NCI-H345 treated with DMSO at 0.1 percent for 48 hours (cell line): ENCODE measurements at regions not wholly inside any gene's neighbourhood (a gene's known extent, or its start where the extent isn't known, plus 50 kb on each side); places are given as distances from the start of the nearest gene placed in this dataset.
"Not testable (repeated sequence)": the region's sequence is repeated elsewhere in the genome, so short reads cannot be mapped to it uniquely, and the experiment has no call there.

ENCODE experiments used
- DNase-seq: peaks from one replicate; lab custom pipeline; 2025; ENCODE audit not compliant: unreplicated experiment; lab: John Stamatoyannopoulos, UW

DNA sequence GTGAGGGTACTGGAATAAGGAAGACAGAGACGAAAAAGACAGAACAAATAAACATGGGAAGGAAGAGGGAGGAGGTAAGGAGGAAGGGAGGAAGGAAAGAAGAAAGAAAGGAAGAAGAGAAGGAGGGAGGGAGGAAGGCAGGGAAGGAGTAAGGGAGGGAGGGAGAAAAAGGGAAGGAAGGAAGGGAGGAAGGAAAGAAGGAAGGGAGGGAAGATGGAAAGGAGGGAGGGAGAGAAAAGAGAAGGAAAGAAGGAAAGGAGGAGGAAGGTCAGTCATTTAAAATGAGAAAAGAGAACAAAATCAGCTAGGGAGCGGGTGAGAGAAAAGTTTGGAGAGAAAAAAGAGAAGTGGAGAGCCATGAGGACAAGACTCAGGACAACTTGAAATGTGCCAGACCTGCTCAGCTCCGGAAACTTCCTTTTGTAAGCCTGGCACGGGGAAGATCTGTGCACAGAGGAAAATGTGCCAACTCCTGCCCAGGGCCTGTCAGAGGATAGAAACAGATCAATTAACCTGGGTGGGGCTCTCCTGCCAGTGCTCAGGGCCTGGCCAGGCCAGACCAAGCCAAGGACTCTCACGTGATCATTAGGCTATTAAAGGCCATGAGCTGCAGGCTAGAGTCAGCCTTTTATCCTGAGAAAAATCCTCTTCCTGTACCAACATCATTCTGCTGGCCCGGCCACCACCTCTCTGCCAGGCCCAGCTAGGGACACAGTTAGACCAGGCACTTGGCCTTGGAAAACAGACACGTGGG, 50.1 kb upstream of the BCL6 start:
- DNase-seq: no peak

DNA sequence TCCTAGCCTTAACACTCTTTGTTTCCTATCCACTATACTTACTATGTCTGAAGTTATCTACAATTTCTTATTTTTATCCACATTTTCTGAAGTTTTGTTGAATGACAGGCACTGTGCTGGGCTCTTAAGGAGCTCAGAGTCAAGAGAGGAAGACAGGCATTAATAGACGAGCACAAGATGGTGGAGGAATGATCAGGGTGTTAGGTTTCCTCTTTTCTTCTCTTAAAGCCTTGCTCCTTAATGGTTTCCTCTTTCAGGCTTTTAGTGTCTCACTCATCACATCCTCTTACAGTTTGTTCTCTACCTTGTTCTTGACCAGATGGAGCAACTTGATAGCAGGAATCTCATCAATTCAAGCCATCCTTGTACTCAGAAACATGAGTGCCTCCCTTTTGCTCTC, 52.9 kb upstream of the BCL6 start:
- no peak for DNase-seq

DNA sequence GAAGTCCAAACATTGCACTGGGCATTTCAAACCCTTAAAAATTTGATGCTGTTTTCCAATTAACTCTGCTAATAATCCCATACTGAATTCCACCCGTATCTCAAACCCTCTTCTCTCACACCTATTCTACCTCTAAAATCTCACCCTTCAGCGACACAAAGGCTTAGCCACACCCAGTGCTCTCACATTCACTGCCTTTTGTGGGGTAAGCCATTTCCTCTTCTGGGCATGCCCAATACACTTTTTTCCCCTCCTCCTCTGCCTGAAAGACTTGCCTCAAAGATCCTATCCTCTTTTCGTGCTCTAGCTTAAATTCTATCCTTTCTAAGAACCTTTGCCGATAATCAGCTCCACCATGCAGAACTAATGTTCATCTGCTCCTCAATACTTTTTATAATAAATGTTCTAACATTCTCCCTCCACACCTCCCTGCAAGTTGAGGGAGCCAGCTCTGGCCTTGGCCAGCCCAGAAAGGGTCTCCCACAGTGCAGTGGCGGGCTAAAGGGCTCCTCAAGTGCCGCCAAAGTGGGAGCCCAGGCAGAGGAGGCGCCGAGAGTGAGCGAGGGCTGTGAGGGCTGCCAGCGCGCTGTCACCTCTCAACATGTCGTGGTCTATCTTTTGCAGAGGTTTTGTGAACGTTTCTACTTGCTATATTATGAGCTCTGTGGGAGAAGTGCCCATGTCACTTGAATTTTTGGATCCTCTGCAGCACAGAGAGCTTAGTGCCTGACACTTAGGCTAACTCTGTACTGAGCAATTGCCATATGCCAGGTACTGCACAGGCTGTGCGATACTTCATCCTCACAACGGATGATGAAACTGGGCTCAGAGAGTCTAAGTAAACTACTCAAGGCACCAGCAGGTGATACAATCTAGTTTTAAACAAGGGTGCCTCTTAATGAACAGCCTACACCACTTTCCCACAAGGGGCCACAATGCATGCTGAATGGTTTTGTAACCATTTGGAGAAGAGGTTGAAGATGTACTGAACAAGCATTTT, 53.6 kb upstream of the BCL6 start:
- DNase-seq: no peak

DNA sequence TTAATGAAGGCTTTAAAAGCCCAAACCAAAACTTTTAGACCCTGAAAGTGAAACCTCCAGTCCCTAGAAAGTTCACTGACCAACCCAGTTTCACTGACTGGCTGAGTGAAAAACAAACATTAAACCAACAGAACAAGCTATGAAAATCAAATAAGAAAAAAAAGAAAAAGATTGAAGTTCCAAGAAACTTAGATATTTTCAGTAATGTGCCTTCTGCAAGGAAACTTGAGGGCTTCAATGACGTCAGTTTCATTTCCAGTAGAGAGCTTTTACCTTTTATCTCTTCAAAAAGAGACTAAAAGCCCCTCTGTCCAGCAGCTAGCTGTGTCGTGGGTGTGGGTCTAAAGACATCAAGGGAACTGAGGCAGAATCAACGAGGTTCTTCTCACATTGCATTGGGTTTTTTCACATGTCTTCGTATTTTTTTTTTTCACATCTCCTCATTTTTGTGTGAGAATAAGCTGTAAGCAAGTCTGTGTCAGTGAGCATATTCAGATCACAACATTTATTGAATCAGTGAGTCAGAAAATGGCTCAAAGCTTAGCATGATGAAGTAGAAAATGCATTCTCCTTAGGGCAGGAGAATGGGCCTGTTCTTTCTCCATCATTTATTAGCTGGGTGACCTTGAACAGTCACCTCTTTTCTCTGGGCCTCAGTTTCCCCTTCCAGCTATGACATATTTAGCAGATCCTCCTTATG, 54.8 kb upstream of the BCL6 start:
- no peak for DNase-seq

DNA sequence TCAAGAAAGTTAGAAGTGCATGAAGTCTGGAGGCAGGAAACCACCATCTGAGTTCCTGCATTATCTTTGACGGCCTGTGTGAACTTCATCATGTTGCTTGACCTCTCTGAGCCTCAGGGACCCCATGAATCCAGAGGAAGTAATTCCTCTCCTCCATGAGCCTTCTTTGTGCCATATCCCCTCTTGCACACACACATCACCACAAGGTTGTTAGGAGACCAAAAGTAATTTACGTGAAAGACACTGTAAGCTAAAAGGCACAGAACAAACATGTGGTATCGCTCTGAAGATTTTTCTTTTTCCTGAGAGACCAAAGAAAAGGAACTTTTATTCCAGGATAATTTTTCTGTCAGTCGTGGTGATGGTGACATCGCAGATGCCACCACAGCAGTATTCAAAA, 55.9 kb upstream of the BCL6 start:
- DNase-seq: no peak

DNA sequence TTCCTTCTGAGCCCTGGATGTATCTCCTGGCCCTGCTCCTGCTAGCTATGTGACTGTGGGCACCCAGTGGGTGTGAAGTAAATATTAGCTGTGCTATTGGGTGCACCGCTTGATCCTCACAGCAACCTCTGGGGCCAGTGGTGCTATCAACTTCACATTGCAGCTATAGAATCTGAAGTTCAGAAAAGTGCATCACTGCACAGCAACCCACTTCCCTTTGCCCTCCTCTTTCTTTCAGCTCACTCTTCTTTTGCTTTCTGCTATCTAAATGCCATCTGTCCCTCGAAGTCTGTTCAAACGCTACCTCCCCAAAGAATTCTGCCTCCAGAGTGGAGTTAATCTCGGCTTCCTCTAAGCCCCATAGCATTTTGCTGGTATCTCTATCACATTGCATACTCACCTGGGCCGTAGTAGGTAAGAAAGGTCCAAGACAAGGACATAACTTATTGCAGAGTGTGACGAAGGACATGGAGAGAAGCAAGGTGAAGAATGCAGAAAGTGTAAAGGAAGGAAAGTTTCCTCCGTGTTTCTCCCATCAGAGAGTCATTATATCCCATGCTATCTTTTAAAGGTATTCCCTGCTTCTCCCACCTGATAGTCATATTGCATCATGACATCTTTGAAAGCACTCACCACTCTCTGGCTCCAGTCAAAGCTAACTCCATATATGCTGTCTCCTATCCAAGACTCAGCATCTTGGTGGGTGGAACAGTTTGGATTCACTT, 57.1 kb upstream of the BCL6 start:
- DNase-seq: no peak

DNA sequence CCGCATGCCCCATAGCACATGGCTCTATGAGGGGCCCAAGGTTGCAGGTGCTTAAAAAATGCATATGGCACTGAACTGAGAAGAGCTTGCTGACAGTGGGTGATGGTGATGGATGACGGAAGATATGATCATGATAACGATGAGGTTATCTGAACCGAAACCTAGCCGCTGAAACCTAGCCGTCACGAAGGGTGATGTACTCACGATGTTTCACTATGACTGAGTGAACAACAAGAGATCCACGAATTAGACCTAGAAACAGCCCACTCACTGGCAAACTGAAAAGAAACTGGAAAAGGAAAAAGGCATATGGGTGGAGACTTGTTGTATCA, 57.6 kb upstream of the BCL6 start:
- no peak for DNase-seq

DNA sequence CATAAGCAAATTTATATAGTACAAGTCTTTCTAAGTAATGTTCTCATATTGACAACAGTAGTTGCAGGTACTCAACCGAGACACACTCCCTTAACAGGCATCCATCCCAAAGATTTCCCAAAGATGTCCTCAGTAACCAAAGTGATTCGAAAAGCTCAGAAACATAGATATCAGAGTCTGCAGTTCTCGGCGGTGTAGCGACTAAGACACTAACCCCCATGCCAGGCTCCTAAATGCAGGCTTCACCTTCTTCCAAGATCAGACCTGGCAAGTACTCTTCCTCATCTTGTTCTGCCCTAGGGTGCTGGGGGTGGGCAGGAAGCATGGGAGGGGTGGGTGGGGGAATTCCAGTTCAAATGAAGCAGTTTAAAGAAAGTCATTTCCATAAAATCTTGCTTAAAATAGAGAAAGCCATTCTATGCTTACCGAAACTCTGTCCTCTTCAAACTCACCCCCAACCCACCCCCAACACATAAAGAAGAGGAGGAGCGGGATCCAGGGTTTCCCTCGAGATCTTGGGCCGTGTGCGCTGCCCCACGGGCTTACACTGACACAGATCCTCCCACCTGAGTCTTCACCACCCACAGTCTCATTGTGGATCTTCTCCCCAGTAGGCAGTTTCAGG, 59.0 kb upstream of the BCL6 start:
- no peak for DNase-seq

DNA sequence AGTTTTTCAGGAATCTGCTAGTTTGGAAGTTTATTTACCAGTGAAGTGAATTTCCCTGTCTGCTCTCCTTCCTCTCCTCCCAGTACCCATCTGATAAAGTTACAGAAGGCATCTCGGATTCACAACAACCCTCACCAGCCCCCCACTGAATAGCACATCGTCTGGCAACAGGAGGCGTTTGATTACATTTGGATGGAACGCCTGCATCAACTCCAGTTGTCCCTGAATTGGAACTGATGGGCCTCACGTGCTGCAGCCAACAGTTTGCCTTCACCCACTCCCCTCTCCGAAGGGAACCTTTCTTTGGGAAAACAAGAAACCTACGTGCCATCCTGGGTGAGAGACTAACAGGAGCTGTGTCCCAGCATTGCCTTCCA, 59.5 kb upstream of the BCL6 start:
- DNase-seq: no peak

DNA sequence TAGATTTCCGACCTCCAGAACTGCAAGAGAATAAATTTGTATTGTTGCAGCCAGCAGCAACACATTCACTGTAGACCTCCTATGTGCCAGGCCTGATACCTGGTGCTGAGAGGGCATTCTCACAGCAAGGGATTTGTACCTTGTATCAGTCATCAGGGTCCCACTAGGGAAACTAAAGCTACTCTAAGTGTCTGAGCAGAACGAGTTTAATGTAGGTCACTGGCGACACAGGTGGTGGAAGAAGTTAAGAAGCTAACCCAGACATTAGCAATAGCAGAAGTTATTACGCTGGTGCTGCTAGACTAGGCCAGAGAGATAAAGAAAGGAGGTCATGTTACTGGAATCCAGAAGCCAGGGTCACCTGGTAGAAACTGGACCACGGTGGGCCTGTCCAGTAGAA, 60.5 kb upstream of the BCL6 start:
- no peak for DNase-seq

DNA sequence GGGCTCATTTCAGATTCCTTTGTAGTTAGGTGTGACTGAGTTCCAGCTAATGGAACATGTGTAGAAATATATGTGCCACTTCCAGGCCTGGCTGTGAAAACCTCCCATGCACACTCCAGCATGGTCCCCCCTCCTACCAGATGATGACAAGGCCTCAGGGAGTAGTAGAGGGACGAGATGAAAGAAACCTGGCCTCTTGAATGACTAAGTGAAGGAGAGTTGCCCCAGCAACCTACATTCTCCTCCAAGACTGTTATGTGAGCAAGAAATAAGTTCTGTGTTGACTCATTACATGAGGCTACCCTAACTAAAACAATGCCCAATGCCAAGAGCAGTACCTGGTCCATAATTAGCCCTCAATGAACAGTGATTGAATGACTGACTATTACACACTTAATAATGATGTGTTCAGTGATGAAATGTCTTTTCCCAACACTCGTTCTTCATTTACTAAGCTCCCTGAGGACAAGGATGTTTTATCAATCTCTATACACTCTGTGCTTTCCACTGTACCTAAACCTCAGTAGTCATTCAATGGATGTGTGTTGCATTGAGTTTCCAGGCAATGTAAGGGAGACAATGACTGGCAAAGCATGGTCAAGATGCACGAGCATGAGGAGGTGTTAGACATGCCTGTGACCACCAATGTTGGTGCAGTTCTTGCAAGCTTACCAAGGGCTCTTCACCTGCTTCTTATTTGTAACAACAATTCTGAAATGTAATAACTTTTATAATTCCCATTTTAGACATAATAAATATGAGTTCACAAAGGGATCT, 62.0 kb upstream of the BCL6 start:
- no peak for DNase-seq

DNA sequence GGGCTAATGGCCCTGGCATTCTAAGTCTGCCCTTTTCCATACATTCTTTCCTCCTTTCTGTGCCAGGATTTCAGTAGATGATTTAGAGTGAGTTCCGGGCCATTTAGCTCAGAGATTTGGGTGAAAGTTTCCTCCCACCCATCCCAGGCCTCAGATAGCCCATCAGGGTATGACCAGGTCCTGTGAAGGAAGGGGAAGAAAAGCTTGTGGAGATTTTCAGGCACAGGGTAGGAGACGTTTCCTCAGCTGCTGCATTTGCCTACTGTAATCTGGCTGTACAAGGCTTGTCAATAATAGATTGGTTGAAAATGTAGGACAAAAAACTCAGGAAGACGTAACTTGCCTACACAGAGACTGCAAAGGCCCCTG, 63.2 kb upstream of the BCL6 start:
- DNase-seq: no peak

DNA sequence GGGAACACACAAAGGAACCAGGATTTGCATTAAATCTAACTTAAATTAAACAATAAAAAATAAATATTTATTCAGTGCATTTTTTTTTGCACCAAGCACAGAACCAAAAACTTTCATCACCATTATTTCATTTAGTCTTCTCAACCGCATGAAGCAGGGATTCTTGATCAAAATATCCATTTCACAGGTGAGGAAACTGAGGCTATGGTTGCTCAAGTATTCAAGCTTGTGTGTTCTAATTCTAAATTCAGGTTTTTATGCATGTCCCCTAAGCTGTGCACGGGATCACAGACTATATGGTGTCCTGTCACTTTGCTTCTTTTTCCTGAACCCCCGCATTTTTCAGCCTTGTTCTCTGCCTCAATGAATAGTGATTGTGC, 64.3 kb upstream of the BCL6 start:
- DNase-seq: no peak

DNA sequence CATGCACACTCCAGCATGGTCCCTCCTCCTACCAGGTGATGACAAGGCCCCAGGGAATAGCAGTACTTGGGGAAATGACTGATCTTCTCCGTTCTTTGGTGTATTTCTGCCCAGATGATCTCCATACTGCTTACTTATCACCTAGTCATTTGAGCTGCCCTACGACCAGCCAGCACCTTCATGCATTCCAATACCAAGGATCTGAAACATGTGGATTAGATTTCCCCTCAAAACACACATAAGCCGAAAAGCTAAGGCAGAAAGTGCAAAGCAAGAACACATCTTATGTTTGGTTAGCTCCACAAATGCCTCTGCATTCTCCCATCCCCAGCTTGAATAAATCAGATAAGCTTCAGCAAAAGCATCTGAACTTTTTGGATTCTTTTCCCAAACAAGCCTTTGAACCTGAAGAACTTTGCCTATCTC, 64.8 kb upstream of the BCL6 start:
- no peak for DNase-seq

DNA sequence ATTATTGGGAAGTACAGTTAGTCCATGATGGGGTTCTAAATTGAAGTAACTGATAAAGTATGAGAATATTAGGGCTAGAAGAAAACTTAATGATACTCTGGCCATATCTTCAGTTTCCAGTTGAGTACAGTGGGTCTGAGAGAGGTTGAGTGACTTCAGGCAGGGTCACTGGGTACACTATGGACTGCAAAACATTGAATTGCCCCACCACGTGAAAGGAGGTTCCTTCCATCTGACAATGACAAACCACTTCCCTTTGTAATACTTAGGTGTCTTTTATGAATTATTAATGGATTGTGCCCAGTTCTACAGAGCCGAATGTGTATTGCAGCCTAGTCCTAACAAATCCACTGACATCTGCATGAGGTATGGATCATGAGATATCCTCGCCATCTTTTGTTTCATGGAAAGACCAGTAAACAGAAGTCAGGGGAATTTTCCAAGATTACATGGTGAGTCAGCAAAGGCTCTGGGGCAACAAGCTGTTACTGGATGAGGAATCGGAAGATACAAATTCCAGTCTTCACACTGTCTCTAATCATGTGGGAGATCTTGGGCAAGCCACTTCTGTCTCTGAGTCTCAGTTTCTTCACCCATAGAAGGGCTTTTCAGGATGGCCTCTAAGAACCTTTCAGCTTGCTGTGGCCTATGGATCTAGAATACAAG, 66.5 kb upstream of the BCL6 start:
- DNase-seq: no peak

DNA sequence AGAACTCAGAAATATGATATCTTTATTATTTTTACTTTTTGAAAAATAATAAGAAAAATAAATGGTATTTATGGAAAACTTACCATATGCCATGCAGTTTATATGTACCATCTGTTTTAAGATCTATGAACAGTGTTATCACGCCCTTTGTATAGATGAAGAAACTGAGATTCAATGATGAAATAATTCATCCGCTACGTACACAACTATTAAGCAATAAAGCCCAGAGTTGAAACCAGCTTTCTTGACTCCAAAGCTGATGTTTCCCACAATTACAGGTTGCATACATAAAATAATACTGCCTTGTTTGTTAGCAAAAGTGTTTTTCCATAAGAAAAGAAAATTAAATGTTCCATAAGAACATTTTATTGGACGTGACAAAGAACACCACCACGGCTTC, 67.2 kb upstream of the BCL6 start:
- DNase-seq: no peak

DNA sequence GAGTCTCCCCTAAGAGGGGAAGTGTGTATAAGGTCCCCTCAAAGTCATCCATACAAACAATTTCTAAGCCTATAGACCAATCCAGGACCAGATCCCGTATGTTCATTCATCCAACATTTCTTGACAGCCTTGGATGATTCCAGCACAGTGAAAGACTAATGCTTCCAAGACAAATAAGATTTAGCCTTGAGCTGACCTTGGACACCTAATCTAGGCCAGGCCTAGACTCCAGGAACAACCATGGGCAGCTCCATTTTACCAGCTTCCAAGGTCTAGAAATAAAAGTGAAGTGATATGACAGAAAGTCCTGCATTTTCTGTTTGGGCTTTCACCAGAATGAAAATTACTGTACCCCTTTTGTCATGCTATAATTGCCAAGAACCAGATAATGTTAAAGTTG, 67.9 kb upstream of the BCL6 start:
- DNase-seq: no peak

DNA sequence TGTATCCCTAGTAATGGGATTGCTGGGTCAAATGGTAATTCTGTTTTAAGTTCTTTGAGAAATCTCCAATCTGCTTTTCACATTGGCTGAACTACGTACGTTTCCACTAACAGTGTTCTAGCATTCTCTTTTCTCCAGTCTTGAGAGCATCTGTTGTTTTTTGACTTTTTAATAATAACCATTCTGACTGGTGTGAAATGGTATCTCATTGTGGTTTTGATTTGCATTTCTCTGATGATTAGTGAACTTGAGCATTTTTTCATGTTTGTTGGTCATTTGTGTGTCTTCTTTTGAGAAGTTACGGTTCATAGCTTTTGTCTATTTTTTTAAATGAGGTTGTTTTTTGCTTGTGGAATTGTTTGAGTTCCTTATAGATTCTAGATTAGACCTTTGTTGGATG, 72.5 kb upstream of the BCL6 start:
- DNase-seq: not testable (repeated sequence)

DNA sequence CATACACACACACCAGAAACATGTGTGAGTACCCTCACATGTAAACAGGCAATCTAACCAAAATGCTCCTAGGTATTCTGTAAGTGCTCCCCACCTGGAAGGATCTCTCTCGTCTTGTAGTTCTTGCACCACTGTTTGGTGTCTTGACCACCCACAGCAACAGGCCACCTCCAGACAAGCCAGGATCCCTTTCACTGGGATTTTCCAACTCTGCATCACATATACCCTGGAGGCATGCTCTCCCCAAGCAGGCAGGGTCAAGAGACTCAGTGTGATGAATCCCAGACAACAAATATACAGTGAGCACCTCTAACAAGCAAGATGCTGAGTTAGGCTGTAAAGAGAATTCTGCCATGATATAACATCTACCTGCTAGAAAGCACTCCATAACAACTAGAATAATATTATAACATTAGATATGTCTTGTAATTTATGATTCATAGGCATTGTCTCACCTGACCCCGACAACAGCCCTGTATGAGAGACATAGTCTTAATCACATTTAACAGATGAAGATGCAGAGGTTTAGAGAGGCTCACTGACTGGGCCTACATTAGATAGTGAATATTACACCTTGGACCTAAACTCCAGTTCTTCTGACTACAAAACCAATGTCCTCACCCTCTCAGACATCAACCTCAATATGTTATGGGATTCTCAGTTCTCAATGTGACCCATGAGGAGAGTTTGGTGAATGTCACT, 76.5 kb upstream of the BCL6 start:
- DNase-seq: no peak
